HG03064 (cell line): ENCODE measurements at regions not wholly inside any gene's neighbourhood (a gene's known extent, or its start where the extent isn't known, plus 50 kb on each side); places are given as distances from the start of the nearest gene placed in this dataset.

Experiments used
- ATAC-seq: cut with Tn5 transposase; IDR thresholded peaks from one replicate; pipeline ENCODE4 v1.9.1; 2021; ENCODE audit warnings: low read depth; ENCODE audit not compliant: unreplicated experiment

- no peak for ATAC-seq
Measured at GRCh38 chr4:73001885-73002284, 67.6 kb downstream of the COX18 start.

- no peak for ATAC-seq
Measured at GRCh38 chr4:72997409-72997808, 72.1 kb downstream of the COX18 start.

- ATAC-seq = no peak
Measured at GRCh38 chr4:72994670-72995069, 74.8 kb downstream of the COX18 start.

DNA sequence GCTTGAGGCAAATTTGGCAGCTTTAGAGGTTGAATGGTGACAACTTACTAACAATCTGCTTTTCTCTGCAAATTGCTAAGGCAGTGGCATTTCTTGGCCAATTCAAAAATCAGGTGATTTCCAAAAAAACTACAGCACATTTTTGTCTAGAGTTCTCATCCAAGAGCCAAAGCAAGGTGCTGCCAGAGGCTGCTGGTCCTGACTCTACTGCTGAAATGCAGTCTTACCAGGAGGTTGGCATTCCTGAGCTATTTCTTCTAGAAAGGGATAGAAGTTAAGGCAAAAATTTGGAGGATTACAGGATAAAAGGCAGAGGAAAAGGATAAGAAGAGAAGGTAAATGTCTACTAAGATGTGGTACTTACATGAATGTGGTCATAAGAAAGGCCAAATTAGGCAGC is 75.6 kb downstream of the COX18 start:
- ATAC-seq = no peak

DNA sequence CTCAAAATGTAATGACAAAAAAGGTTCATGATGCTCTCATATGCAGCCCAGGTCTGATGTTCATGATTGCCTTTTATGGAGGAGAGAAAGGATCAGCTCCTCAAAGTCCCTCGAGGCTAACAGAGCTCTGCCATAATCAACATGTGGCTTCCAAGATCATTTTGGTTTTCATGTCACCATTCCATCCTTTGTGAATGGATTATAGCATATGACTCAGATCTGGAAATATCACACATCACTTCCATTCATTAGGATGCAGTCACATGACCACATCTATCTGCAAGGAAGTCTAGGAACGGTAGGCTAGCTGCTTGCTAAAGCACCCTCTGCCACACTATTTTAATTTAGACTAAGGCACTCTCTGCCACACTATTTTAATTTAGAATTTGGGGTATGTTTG is 77.6 kb downstream of the COX18 start:
- no peak for ATAC-seq

GRCh38 chr4:72987741-72988729 is 81.5 kb downstream of the COX18 start:
- no peak for ATAC-seq

DNA sequence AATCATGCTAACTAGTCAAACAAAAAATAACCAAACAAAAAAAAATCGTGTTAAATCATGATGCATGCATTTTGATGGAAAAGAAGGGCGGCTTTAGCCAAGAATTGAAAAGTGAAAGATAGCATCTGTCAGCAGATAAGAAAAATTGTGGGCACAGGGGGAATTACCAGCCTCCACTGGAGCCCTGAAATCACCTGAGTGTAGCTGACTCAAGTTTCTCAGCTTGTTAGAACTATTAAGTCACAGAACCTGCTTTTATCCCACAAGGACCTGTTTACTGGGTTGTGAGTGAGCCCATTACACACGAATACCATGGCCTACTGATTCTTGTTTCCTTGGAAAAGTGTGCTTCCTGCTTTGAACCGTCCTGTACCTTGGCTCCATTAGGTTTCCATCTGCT is 85.2 kb downstream of the COX18 start:
- ATAC-seq = no peak

DNA sequence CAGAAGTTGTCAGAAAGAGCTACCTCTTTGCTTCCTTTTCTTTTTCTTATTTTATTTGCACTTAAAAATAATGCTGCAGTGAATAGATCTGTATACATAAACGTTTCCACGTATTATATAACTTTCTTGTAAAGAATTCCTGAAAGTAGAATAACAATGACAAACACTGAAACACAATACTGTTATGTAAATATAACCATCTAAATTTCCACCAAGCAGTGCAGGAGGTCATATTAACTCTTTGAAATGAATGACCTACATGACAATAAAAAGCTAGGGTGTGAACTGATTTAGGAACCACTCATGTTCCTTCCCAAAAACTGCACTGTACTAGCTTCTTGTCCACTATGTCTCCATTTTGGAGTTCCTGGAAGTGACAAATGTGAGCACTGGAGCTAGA is 85.8 kb downstream of the COX18 start:
- no peak for ATAC-seq

- no peak for ATAC-seq
Measured at GRCh38 chr4:72977936-72978485, 91.5 kb downstream of the COX18 start.

- ATAC-seq = no peak
Measured at GRCh38 chr4:72975488-72975784, 94.1 kb downstream of the COX18 start.

GRCh38 chr4:72974694-72975487 is 94.6 kb downstream of the COX18 start:
- ATAC-seq = no peak

DNA sequence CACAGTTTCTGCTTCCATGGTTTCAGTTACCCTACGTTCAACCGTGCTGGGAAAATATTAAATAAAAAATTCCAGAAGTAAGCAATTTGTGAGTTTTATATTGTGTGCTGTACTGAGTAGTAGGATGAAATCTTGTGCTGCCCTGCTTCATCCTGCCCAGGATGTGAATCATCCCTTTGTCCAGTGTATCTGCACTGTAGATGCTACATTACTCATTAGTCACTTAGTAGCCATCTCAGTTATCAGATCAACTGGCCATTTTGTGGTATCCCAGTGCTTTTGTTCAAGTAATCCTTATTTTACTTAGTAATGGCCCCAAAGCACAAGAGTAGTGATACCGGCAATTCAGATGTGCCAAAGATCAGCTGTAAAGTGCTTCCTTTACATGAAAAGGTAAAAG is 97.9 kb downstream of the COX18 start:
- no peak for ATAC-seq

DNA sequence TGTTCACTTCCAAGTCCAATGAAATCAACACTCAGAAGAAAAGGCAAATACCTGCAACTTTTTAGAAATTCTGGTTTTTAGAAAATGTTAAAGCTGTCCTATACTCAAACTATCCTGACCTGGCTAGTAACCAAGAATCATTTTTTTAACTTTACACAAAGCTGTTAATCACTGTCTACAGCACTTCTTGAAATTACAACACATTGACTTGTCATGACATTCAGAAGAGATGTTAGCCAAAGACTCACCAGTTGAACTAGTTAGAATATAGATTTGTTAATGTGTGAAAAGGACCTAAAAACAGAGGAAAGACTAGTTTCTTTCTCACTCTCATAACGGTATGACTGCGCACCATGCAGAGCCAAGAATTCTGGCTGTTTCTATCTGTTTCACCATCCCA is 98.8 kb downstream of the COX18 start:
- no peak for ATAC-seq

DNA sequence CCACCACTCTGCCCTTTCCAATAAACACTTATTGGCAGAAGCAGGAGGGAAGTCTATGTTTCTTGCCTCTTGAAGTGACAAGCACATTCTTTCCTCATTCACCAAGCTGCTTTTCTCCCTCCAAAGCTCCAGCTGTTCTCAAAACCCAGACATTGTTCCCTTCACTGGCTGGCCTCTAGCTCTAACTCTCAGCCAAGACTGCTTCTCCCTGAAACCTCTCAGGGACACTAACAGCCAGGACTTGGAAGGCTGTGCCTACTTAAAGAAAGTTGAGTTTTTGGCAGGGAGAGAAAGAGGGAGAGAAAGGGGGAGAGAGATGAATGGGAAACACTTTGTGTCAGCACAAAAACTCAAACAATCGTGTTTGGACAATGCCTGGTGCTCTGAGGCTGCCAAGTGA is 99.5 kb downstream of the COX18 start:
- no peak for ATAC-seq

- ATAC-seq = no peak
Measured at GRCh38 chr4:72966652-72967051, 102.9 kb downstream of the COX18 start.

DNA sequence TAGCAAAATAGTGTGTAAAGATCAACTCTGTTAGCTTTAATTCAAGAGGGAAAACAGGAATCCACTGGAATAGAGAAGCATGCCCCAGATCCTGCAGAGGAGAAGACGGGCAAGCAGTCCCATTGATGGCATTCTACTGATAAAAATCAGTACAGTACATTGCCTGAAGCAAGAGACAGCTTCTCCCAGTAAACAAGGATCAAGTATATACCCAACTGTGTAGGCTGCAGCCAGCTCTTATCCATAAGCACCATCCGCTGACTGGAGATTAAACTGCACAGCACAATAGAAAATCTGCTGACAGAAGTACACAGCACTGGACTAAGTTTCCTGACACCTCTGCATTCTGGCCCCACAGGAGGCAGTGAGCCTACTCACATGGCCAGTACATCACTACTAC is 110.1 kb downstream of the COX18 start:
- ATAC-seq = no peak

DNA sequence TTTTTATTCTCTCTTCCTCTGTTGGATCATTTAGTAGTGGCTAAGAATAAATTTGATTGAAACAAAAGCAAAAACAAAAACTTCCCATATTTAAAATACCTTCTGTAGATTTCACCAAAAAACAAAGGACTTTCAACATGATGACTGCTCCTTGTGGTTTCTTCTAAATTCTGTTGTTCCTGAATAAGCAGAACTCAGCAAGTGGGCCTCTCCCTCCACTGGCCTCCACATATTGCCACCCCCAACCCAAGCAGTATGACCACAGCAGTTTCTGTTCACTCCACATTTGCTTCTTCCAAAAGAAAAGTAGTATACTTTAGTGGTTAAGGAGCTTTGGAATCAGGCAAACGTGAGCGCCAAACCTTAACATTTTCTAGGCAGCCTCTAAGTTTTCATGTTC is 114.7 kb downstream of the COX18 start:
- no peak for ATAC-seq

DNA sequence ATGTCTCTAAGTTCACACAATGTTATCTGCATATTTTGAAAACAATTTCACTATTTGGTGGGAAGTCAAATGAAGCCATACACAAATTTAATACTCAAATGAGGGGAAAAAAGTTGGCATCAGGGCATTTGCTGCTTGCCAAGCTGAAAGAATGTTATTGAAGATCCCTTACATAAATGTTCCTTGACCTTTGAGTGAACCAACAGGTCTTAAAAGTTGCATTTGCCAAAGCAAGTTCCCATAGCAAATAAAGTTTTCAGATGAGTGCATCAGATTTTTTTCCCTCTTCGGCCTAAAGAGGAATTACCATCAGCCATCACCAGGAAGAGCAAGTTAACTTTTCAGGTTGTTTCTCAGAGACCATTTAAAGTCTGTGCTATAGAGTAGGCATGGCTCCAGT is 115.9 kb downstream of the COX18 start:
- no peak for ATAC-seq

- no peak for ATAC-seq
Measured at GRCh38 chr4:72951628-72952027, 117.9 kb downstream of the COX18 start.

DNA sequence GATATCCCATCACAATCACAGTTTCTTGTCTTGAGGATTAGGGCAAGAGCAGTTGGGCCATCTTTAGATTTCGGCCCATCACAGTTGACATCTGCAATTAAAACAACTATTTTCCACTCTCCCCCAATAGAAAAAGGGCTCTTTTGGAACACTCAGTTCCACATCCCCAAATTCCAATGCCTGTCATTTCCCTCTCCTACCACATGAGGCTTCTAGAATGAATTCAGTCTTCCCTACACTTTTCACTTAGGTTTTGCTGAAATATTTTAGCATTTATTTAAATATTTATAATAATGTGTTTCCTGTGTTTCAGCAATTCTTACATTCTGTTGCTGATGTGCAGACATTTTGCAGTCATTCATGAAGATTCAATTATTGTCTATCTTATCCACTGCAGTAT is 118.4 kb downstream of the COX18 start:
- ATAC-seq = no peak

GRCh38 chr4:72948080-72948479 is 121.4 kb downstream of the COX18 start:
- no peak for ATAC-seq
